HG03039 (cell line): ENCODE measurements at regions not wholly inside any gene's neighbourhood (a gene's known extent, or its start where the extent isn't known, plus 50 kb on each side); places are given as distances from the start of the nearest gene placed in this dataset.
"Not testable (repeated sequence)": the region's sequence is repeated elsewhere in the genome, so short reads cannot be mapped to it uniquely, and the experiment has no call there.

Experiments used
- ATAC-seq: cut with Tn5 transposase; IDR thresholded peaks from one replicate; pipeline ENCODE4 v1.9.1; 2021; ENCODE audit warnings: mild to moderate bottlenecking, moderate library complexity; ENCODE audit not compliant: unreplicated experiment

DNA sequence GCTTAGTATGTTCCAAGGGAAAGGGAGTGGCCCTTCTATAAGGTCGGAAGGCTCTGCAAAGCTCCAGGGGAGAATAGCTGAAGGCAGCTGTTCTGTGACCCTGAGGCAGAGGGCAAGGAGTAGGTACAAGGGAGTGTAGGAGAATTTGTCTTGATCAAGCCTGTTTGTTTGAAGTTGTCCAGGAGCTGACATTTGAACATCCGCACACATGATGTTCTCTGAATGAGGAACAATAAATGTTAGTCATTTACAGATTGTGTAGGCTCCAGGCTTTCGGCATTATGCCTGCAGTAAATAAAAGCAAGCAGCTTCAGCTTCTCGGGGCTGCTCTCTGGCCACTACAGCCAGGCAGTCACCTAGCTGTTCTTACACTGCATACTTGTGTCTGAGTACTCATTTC is 52.7 kb downstream of the CTAGE6 start:
- not testable (repeated sequence) for ATAC-seq

DNA sequence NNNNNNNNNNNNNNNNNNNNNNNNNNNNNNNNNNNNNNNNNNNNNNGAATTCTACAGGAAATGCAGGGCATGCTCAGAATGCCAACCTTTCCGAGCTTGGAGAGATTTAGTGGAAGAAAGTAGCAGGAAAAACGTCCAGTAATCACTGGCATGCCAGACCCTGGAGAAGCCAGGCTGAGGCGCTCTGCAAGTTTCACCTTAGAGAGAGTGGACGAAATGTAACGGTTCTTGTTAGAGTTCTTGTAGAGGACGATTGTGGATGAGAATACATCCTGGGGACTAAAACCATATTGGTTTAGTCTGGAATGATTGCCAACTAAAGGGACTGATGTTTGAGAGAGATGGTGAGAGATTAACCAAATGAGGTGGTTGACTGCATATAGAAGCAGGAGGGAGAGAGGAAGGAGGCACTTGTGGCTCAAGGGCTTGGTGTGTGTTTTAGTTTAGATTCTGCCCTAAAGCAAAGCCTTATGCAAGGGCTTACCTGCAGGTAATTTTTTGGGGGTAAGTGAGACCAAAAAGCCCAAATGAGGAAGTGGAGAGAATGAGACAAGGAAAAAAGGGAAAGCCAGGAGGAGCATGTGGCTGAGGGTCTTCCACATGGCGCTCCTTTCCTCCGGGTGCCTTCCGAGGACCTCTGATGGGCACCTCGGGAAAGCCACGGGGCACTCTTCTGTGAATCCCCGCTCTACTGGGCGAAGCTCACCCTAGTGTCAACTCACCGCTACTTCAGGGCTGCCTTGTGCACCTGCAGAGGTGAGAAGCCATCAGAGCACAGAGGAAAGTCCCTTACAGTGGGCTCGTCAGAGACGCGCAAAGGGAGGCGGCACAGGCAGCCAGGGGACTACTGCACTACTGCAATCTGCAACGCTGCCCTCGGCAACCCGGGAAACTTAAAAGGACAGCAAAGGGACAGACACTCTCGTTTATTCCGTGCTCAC is 56.5 kb downstream of the CTAGE6 start:
- peak; percentile 99 for ATAC-seq
